Common myeloid progenitor, CD34-positive (primary cell): ENCODE measurements at regions not wholly inside any gene's neighbourhood (a gene's known extent, or its start where the extent isn't known, plus 50 kb on each side); places are given as distances from the start of the nearest gene placed in this dataset.
"Not testable (repeated sequence)": the region's sequence is repeated elsewhere in the genome, so short reads cannot be mapped to it uniquely, and the experiment has no call there.

ENCODE experiments used
- CTCF ChIA-PET: fragments of 350-600 bp; sonication (Branson Sonifier 250); formaldehyde crosslinking; loops from one replicate; lab custom pipeline; 2021; ENCODE audit warnings: antibody characterized with exemption; lab: Charles Lee
- POLR2A ChIA-PET: fragments of 350-600 bp; sonication (Branson Sonifier 250); formaldehyde crosslinking; loops from one replicate; lab custom pipeline; 2021; ENCODE audit warnings: antibody characterized with exemption; lab: Charles Lee
- DNase-seq, 3 donors: peaks; one replicate each; pipeline versions ENCODE4 v3.0.0 to v3.0.0-alpha.2; 2013
- H3K27ac ChIP-seq, 2 experiments: 1 replicate in 1 of 2; 2 replicates in 1 of 2; pipeline ENCODE4 v1.7.0; 2013; ENCODE audit warnings: inconsistent platforms in 2 of 2, low read length in 2 of 2, mild to moderate bottlenecking in 2 of 2, low read depth in 1 of 2, moderate library complexity in 1 of 2; ENCODE audit not compliant: severe bottlenecking in 2 of 2, insufficient read depth in 1 of 2, poor library complexity in 1 of 2
- H3K27me3 ChIP-seq, 5 experiments: replicated peaks in 2 of 5; 1 replicate in 3 of 5; 2 replicates in 2 of 5; pipeline versions ENCODE4 v1.6.1 to v1.7.0; 2013; ENCODE audit warnings: low read length in 4 of 5, mild to moderate bottlenecking in 2 of 5, moderate library complexity in 2 of 5, inconsistent platforms in 1 of 5; ENCODE audit not compliant: insufficient read depth in 5 of 5, control insufficient read depth in 4 of 5
- H3K36me3 ChIP-seq, 4 experiments: 1 replicate in 2 of 4; 2 replicates in 2 of 4; pipeline versions ENCODE4 v1.6.1 to v1.7.0; 2013; ENCODE audit warnings: low read length in 3 of 4, control low read depth in 1 of 4, mild to moderate bottlenecking in 1 of 4; ENCODE audit not compliant: control insufficient read depth in 4 of 4, insufficient read depth in 4 of 4
- H3K4me1 ChIP-seq, 4 experiments: 1 replicate in 3 of 4; 2 replicates in 1 of 4; pipeline versions ENCODE4 v1.6.1 to v1.7.1; 2013; ENCODE audit warnings: low read length in 3 of 4, mild to moderate bottlenecking in 3 of 4, control low read depth in 1 of 4, inconsistent platforms in 1 of 4, moderate library complexity in 1 of 4; ENCODE audit not compliant: control insufficient read depth in 4 of 4, insufficient read depth in 4 of 4; ENCODE audit errors: control extremely low read depth in 1 of 4
- H3K4me3 ChIP-seq, 7 experiments: 1 replicate in 4 of 7; 2 replicates in 3 of 7; pipeline versions ENCODE4 v1.5.1 to v1.7.0; 2013; ENCODE audit warnings: mild to moderate bottlenecking in 7 of 7, low read length in 6 of 7, moderate library complexity in 6 of 7, inconsistent platforms in 2 of 7, low read depth in 2 of 7, control low read depth in 1 of 7; ENCODE audit not compliant: insufficient read depth in 4 of 7, control insufficient read depth in 1 of 7; ENCODE audit errors: extremely low read depth in 1 of 7
- H3K9me3 ChIP-seq, 5 experiments: 1 replicate in 4 of 5; 2 replicates in 1 of 5; pipeline versions ENCODE4 v1.6.1 to v1.7.1; 2013; ENCODE audit warnings: low read length in 4 of 5, mild to moderate bottlenecking in 2 of 5, inconsistent platforms in 1 of 5, low read depth in 1 of 5, moderate library complexity in 1 of 5; ENCODE audit not compliant: control insufficient read depth in 4 of 5, insufficient read depth in 2 of 5; ENCODE audit errors: control extremely low read depth in 1 of 5
- WGBS: methylation state at CpG from one replicate; pipeline ENCODE4 v1.1.5; 2013; ENCODE audit not compliant: insufficient coverage; 5-methylcytosine and 5-hydroxymethylcytosine counted together

DNA sequence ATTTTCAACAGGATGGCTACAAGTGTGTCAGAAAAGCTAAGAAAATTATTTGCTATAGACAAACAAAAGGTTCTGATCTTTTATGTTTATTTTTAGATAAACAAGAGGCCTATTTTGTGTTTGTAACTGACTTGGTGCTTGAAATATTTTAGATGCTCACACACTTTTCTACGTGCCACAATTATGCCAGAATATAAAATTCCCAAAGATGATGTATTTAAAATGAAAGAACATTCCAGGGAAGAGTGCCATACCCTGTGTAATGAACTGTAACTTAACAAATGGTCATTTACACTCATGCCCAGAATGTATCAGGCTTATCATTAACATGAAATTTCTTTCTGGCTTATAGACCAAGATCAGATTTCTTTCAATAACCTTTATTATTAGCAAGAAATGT is 144.9 kb upstream of the MTPN start:
- Histone ChIP-seq H3K36me3 (no peaks in the 10 kb centered on the region), H3K27me3 (no peaks in the 10 kb centered on the region), H3K4me3 (no peak overlapping the region), H3K4me1 (no peaks in the 10 kb centered on the region), H3K27ac (no peak overlapping the region), H3K9me3 (peaks cover 0 to 1% (median 0%) of the 10 kb centered on the region in 5 experiments)
- ChIA-PET CTCF (no interaction called here), POLR2A (no interaction called here)
- DNase-seq: no peak
- WGBS: no CpG with 5 or more reads among the region's 1 CpG

DNA sequence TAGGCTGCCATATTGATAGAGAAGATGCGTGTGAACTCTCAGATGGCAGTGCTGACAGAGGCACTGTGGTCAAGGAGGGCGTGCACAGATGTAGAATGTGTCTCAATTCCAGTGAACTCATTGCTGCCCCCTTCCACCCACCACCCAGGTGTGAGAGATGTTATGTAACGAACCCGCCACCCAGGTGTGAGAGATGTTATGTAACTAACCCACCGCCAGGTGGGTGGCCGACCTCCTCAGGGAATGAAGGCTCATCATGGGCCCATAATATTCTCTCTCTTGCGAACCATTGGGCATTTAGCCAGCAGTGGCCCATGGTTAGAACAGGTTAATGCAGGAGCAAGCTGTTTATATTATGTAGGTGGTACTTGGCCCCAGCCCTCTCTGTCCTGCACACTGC is 140.4 kb upstream of the MTPN start:
- WGBS: 100% methylated on average over 6 of the region's 7 CpGs
- no peak overlapping the region for H3K27ac ChIP-seq
- H3K9me3 ChIP-seq: peaks cover 0 to 1% (median 0%) of the 10 kb centered on the region in 5 experiments
- H3K4me3 ChIP-seq: no peak overlapping the region
- DNase-seq: no peak
- POLR2A ChIA-PET: no interaction called here
- H3K36me3 ChIP-seq: no peaks in the 10 kb centered on the region
- CTCF ChIA-PET: no interaction called here
- H3K4me1 ChIP-seq: no peaks in the 10 kb centered on the region
- no peaks in the 10 kb centered on the region for H3K27me3 ChIP-seq

DNA sequence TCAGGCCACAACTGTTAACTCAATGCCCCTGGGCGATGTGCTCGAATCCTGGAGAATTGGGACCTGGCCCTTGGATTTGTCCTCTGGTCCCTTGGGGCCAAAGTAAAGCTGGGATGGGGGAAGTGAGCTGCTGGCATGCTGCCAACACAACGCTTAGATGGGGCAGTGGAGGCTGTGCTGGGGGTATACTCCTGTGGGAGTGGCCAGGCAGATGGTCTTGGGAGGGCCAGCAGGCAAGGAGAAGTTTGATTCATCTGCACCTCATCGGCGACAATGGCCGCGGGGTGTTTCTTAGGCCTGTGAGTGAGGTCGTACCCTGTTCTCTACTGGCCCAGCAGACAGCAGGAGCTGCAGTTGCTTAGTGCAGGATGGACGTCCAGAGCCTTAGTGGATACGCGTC is 139.0 kb upstream of the MTPN start:
- DNase-seq: no peak
- POLR2A ChIA-PET: no interaction called here
- Histone ChIP-seq H3K27ac (no peak overlapping the region), H3K9me3 (peaks cover 0 to 1% (median 0%) of the 10 kb centered on the region in 5 experiments), H3K27me3 (no peaks in the 10 kb centered on the region), H3K36me3 (no peaks in the 10 kb centered on the region), H3K4me1 (no peaks in the 10 kb centered on the region), H3K4me3 (no peak overlapping the region)
- CTCF ChIA-PET: interaction anchor here (1.1 to 1.6 kb wide), 5 partner anchors 11 to 1339 kb away, joined by 3 to 5 read pairs (median 3); no protein-coding TSS in a partner anchor
- 87% methylated on average over 11 of the region's 11 CpGs for WGBS

DNA sequence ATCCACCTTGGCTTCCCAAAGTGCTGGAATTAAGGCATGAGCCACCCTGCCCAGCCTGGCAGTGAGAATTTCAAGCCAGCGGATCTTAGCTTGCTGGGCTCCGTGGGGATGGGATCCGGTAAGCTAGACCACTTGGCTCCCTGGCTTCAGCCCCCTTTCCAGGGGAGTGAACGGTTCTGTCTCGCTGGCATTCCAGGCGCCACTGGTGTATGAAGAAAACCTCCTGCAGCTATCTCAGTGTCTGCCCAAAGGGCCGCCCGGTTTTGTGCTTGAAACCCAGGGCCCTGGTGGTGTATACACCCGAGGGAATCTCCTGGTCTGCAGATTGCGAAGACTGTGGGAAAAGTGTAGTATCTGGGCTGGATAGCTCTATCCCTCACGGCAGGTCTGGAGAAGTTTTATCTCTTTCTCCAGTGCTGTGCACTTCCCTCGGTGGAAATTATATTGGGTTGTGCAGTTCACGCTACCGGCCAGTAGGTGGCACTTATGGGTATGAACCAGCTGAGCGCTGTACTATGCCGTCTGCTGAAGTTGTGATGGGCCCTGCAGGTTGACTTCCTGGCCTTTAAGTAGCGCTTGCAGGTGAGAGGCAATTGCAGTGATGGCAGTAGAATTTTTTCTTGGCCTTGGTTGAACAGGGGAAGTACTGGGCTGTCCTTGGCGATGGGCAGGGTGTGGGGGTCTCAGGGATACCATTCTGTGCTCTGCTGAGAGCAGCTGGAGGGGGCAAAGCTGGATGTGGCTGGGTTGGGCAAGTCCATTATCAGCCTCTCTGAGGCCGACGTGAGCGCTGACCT is 138.0 kb upstream of the MTPN start:
- CTCF ChIA-PET: interaction anchor here (1.1 to 2.2 kb wide), 5 partner anchors 12 to 39 kb away, joined by 3 to 6 read pairs (median 4); no protein-coding TSS in a partner anchor
- POLR2A ChIA-PET: no interaction called here
- H3K36me3 ChIP-seq: no peaks in the 10 kb centered on the region
- no peaks in the 10 kb centered on the region for H3K27me3 ChIP-seq
- H3K27ac ChIP-seq: no peak overlapping the region
- WGBS: 57% methylated on average over 20 of the region's 21 CpGs
- DNase-seq: peak; percentile 18 to 59 (median 56)
- no peaks in the 10 kb centered on the region for H3K4me1 ChIP-seq
- H3K9me3 ChIP-seq: no peaks in the 10 kb centered on the region
- H3K4me3 ChIP-seq: no peak overlapping the region

DNA sequence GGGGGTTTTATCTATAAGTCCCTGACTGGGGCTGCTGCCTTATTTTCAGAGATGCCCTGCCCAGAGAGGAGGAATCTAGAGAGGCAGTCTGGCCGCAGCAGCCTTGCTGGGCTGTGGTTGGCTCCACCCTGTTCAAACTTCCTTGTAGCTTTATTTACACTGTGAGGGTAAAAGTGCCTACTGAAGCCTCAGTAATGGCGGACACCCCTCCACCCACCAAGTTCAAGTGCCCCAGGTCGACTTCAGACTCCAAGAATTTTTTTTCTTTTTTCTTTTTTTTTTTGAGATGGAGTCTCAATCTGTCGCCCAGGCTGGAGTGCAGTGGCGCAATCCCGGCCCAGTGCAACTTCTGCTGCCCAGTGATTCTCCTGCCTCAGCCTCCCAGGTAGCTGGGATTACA is 137.3 kb upstream of the MTPN start:
- CTCF ChIA-PET: interaction anchor here (1.4 to 2.2 kb wide), 3 partner anchors 12 to 23 kb away, joined by 3 to 6 read pairs (median 5); no protein-coding TSS in a partner anchor
- H3K4me3 ChIP-seq, H3K27me3 ChIP-seq, POLR2A ChIA-PET, H3K27ac ChIP-seq, H3K36me3 ChIP-seq, H3K9me3 ChIP-seq, DNase-seq, H3K4me1 ChIP-seq: not testable (repeated sequence)
- 70% methylated on average over 5 of the region's 6 CpGs for WGBS

DNA sequence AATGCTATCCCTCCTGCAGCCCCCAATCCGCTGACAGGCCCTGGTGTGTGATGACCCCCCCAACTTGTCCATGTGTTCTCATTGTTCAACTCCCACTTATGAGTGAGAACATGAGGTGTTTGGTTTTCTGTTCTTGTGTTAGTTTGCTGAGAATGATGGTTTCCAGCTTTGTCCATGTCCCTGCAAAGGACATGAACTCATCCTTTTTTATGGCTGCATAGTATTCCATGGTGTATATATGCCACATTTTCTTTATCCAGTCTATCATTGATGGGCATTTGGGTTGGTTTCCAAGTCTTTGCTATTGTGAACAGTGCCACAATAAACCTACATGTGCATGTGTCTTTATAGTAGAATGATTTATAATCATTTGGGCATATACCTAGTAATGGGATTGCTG is 131.9 kb upstream of the MTPN start:
- POLR2A ChIA-PET, H3K4me1 ChIP-seq, DNase-seq, H3K27me3 ChIP-seq, H3K27ac ChIP-seq, H3K36me3 ChIP-seq, H3K4me3 ChIP-seq, H3K9me3 ChIP-seq, CTCF ChIA-PET: not testable (repeated sequence)
- no CpG with 5 or more reads among the region's 1 CpG for WGBS

DNA sequence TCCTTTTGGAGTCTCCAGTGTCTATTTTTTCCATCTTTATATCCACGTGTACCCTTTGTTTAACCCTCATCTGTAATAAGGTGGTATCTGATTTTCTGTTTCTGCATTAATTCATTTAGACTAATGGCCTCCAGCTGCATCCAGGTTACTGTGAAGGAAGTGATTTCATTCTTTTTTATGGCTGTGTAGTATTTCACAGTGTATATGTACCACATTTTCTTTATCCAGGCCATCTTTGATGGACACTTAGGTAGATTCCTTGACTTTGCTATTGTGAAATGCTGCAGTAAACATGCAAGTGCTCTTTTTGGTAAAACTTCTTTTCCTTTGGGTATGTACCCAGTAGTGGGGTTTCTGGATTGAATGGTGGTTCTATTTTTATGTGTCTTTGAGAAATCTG is 128.0 kb upstream of the MTPN start:
- DNase-seq: no peak
- POLR2A ChIA-PET: no interaction called here
- Histone ChIP-seq H3K27ac (no peak overlapping the region), H3K36me3 (no peaks in the 10 kb centered on the region), H3K9me3 (peaks cover 0 to 2% (median 0%) of the 10 kb centered on the region in 5 experiments), H3K4me3 (no peak overlapping the region), H3K4me1 (no peaks in the 10 kb centered on the region), H3K27me3 (no peaks in the 10 kb centered on the region)
- no CpG with 5 or more reads among the region's 1 CpG for WGBS
- CTCF ChIA-PET: no interaction called here
